GM12878 (cell line): ENCODE measurements at regions not wholly inside any gene's neighbourhood (a gene's known extent, or its start where the extent isn't known, plus 50 kb on each side); places are given as distances from the start of the nearest gene placed in this dataset.

Experiments used
- ATAC-seq: fragments of 200-7000 bp; cut with Tn5 transposase; 3 replicates; pipeline ENCODE4 v1.9.1; 2020; ENCODE audit warnings: mild to moderate bottlenecking, moderate library complexity
- BruUV-seq: library from RNA; stranded (reverse); fragments of 400-500 nt; replicated peaks from 2 replicates; lab custom pipeline; 2021; lab: Mats Ljungman, UMichigan
- CTCF ChIA-PET: fragments of 300-600 bp; sonication (Branson Sonifier 250); formaldehyde crosslinking; extraction: SDS; loops from one replicate; lab custom pipeline; 2021; ENCODE audit warnings: inconsistent platforms; lab: Yijun Ruan, JAX
- POLR2A ChIA-PET: fragments of 350-600 bp; formaldehyde crosslinking; extraction: SDS; loops from one replicate; lab custom pipeline; 2021; ENCODE audit warnings: inconsistent platforms; lab: Charles Lee
- RAD21 ChIA-PET: fragments of 300-600 bp; sonication (Branson Sonifier 250); formaldehyde crosslinking; loops from one replicate; lab custom pipeline; 2023; ENCODE audit warnings: antibody characterized with exemption; ENCODE audit not compliant: unreplicated experiment; lab: Charles Lee
- SMC1A ChIA-PET: fragments of 300-600 bp; sonication (Branson Sonifier 250); formaldehyde crosslinking; loops from one replicate; lab custom pipeline; 2023; ENCODE audit not compliant: unreplicated experiment, uncharacterized antibody; lab: Charles Lee
- DNase-seq: peaks from one replicate; pipeline ENCODE4 v3.0.0-alpha.2; 2011; ENCODE audit warnings: low read depth, low spot score
- FAIRE-seq: peaks from 3 replicates; lab custom pipeline; 2011; peaks lifted over from hg19 to GRCh38; lab: Jason Lieb, UNC
- H2AFZ ChIP-seq: 2 replicates; pipeline ENCODE4 v1.6.0; 2011; ENCODE audit warnings: low read depth, low read length, control low read depth; ENCODE audit not compliant: control insufficient read depth
- H3K27ac ChIP-seq: 2 replicates; pipeline ENCODE4 v1.5.1; 2011; ENCODE audit warnings: control low read depth; ENCODE audit not compliant: control insufficient read depth, insufficient read depth
- H3K27me3 ChIP-seq, 2 experiments: replicated peaks in 1 of 2; 2 replicates each; pipeline versions ENCODE4 v1.6.0 to v1.6.1; 2011; ENCODE audit warnings: low read length in 1 of 2; ENCODE audit not compliant: control insufficient read depth in 2 of 2, insufficient read depth in 2 of 2
- H3K36me3 ChIP-seq, 2 experiments: 2 replicates each; pipeline ENCODE4 v1.5.1; 2011; ENCODE audit warnings: low read length in 1 of 2; ENCODE audit not compliant: control insufficient read depth in 2 of 2, insufficient read depth in 2 of 2
- H3K4me1 ChIP-seq: 2 replicates; pipeline ENCODE4 v1.6.1; 2011; ENCODE audit warnings: mild to moderate bottlenecking, low read length, moderate library complexity, mixed read lengths; ENCODE audit not compliant: control insufficient read depth, insufficient read depth
- H3K4me2 ChIP-seq: 2 replicates; pipeline ENCODE4 v1.6.0; 2011; ENCODE audit warnings: control low read depth; ENCODE audit not compliant: control insufficient read depth, insufficient read depth
- H3K4me3 ChIP-seq: fragments of 200-600 bp; sonication (generic); 2 replicates; pipeline ENCODE4 v1.5.1; 2016
- H3K79me2 ChIP-seq: 2 replicates; pipeline ENCODE4 v1.6.0; 2011; ENCODE audit warnings: low read length; ENCODE audit not compliant: control insufficient read depth, insufficient read depth
- H3K9ac ChIP-seq: 2 replicates; pipeline ENCODE4 v1.8.0; 2011; ENCODE audit warnings: low read length, control low read depth, mixed read lengths; ENCODE audit not compliant: control insufficient read depth, insufficient read depth
- H3K9me3 ChIP-seq: replicated peaks from 3 replicates; pipeline ENCODE4 v1.5.1; 2011; ENCODE audit warnings: mild to moderate bottlenecking, low read length; ENCODE audit not compliant: control insufficient read depth, insufficient read depth
- H4K20me1 ChIP-seq: 2 replicates; pipeline ENCODE4 v1.6.0; 2011; ENCODE audit not compliant: control insufficient read depth, insufficient read depth
- CBFB ChIP-seq: IDR thresholded peaks from 2 replicates; pipeline ENCODE4 v1.6.1; 2016; ENCODE audit warnings: antibody characterized with exemption, low read depth
- DPF2 ChIP-seq: fragments of 450-650 bp; IDR thresholded peaks from 2 replicates; pipeline ENCODE4 v1.6.1; 2017; ENCODE audit warnings: mild to moderate bottlenecking
- EGR1 ChIP-seq, 2 experiments: IDR thresholded peaks; 1 replicate in 1 of 2; 2 replicates in 1 of 2; pipeline ENCODE4 v1.6.1; 2011 to 2012; ENCODE audit warnings: low read depth in 2 of 2, low read length in 2 of 2, borderline replicate concordance in 1 of 2, mild to moderate bottlenecking in 1 of 2, moderate library complexity in 1 of 2
- ETV6 ChIP-seq, 2 experiments: fragments of 450-650 bp in 1 of 2; IDR thresholded peaks in 1 of 2; conservative IDR thresholded peaks in 1 of 2; 2 replicates each; pipeline ENCODE4 v1.6.1; 2014; ENCODE audit warnings: antibody characterized with exemption in 1 of 2, borderline replicate concordance in 1 of 2, low read depth in 1 of 2, mild to moderate bottlenecking in 1 of 2, moderate library complexity in 1 of 2
- IKZF1 ChIP-seq: fragments of 450-650 bp; conservative IDR thresholded peaks from 2 replicates; pipeline ENCODE4 v1.6.1; 2017; ENCODE audit warnings: antibody characterized with exemption, mild to moderate bottlenecking
- TARDBP ChIP-seq: IDR thresholded peaks from 2 replicates; pipeline ENCODE4 v1.6.1; 2016; ENCODE audit warnings: borderline replicate concordance
- YBX1 ChIP-seq: fragments of 450-650 bp; IDR thresholded peaks from 2 replicates; pipeline ENCODE4 v1.6.1; 2016; ENCODE audit warnings: antibody characterized with exemption
- ZSCAN29 ChIP-seq: fragments of 450-650 bp; IDR thresholded peaks from 2 replicates; pipeline ENCODE4 v1.6.1; 2017; ENCODE audit warnings: mild to moderate bottlenecking, moderate library complexity
- ZZZ3 ChIP-seq: IDR thresholded peaks from 2 replicates; pipeline ENCODE4 v1.6.1; 2011; ENCODE audit warnings: low read depth; ENCODE audit not compliant: control insufficient read depth, insufficient read length
- WGBS: methylation state at CpG from one replicate; pipeline ENCODE4 v1.1.6; 2016; ENCODE audit warnings: low lambda C conversion rate; ENCODE audit not compliant: insufficient replicate concordance, insufficient coverage; ENCODE audit errors: missing lambda C conversion rate; 5-methylcytosine and 5-hydroxymethylcytosine counted together
- in situ Hi-C: fragments of 300-500 bp; cut with MboI; formaldehyde crosslinking; loops from 9 replicates; pipeline ENCODE4 v1.14.3; 2018; ENCODE audit warnings: mixed read lengths
- intact Hi-C: fragments of 100-400 bp; cut with micrococcal nuclease; formaldehyde crosslinking; loops from one replicate; pipeline ENCODE4 v1.14.2; 2022; ENCODE audit not compliant: unreplicated experiment
- TF ChIP-seq, protein P1 (sequence below): IDR thresholded peaks from 2 replicates; pipeline ENCODE4 v1.6.1; 2011; ENCODE audit warnings: borderline replicate concordance, low read depth, mild to moderate bottlenecking, moderate library complexity, mixed read lengths, low read length; ENCODE audit not compliant: insufficient read depth; ENCODE audit errors: extremely low read length

DNA sequence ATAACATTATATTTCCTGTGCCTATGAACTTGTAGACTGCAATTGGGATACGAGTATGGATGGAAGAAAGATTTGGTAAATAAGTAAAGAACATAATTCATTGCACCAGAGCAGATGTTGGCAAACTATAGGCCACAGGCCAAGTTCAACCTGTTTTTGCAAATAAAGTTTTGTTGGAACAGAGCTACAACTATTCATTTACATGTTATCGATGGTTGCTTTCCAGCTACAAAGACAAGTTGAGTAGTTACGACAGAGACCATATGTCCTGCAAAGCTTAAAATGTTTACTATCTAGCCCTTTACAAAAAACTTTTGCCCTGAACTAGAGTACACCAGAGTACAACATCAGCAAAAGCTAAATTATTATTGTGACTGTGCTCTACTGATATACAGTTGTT lies 169.1 kb upstream of the DMAC1 start:
- CTCF ChIA-PET, result no interaction called here

GRCh38 chr9:7967851-7968250 lies 168.3 kb upstream of the DMAC1 start:
- H2AFZ ChIP-seq, result no peak overlapping the region
- H3K4me2 ChIP-seq, result no peak overlapping the region
- TF ChIP-seq TARDBP (no peak), DPF2 (no peak), YBX1 (no peak)
- TF ChIP-seq, protein P1, sequence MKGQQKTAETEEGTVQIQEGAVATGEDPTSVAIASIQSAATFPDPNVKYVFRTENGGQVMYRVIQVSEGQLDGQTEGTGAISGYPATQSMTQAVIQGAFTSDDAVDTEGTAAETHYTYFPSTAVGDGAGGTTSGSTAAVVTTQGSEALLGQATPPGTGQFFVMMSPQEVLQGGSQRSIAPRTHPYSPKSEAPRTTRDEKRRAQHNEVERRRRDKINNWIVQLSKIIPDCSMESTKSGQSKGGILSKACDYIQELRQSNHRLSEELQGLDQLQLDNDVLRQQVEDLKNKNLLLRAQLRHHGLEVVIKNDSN, result no peak
- TF ChIP-seq, all 136 proteins: peak for 0
- ATAC-seq (no peak), FAIRE-seq (no peak), DNase-seq (no peak)
- H3K9ac ChIP-seq, result no peak overlapping the region
- in situ Hi-C loops (no loop called here), intact Hi-C loops (no loop called here)
- no peak overlapping the region for H3K4me3 ChIP-seq
- H3K27me3 ChIP-seq, result no peaks in the 10 kb centered on the region
- no peaks in the 10 kb centered on the region for H3K79me2 ChIP-seq
- SMC1A ChIA-PET, result no interaction called here
- 32% methylated on average over 2 of the region's 2 CpGs for WGBS
- POLR2A ChIA-PET, result no interaction called here
- H3K36me3 ChIP-seq, result no peaks in the 10 kb centered on the region
- no peak overlapping the region for H3K27ac ChIP-seq
- H3K4me1 ChIP-seq, result no peaks in the 10 kb centered on the region
- no peaks in the 10 kb centered on the region for H3K9me3 ChIP-seq
- no TSS peak for BruUV-seq
- no peaks in the 10 kb centered on the region for H4K20me1 ChIP-seq
- CTCF ChIA-PET, result no interaction called here
- RAD21 ChIA-PET, result no interaction called here

More for the DNA sequence above, 169.1 kb upstream of the DMAC1 start:
- no peaks in the 10 kb centered on the region for H4K20me1 ChIP-seq
- H3K27me3 ChIP-seq, result no peaks in the 10 kb centered on the region
- TF ChIP-seq ZZZ3, result no peak
- no peak for TF ChIP-seq EGR1 (IDR thresholded peaks at IDR 0.05; ENCODE audit: borderline replicate concordance in 1 of 2, low read depth in 2 of 2, low read length in 2 of 2)
- no peak for TF ChIP-seq CBFB
- TF ChIP-seq ETV6 (conservative IDR thresholded peaks at IDR 0.05 in 1 of 2, IDR thresholded peaks at IDR 0.05 in 1 of 2; ENCODE audit: borderline replicate concordance in 1 of 2, low read depth in 1 of 2), result no peak
- no peak for TF ChIP-seq ZSCAN29
- no peak for TF ChIP-seq IKZF1
- H3K79me2 ChIP-seq, result no peaks in the 10 kb centered on the region
- DNase-seq (no peak), FAIRE-seq (no peak), ATAC-seq (no peak)
- in situ Hi-C loops (no loop called here), intact Hi-C loops (no loop called here)
- ChIA-PET SMC1A (no interaction called here), POLR2A (no interaction called here), RAD21 (no interaction called here)
- H3K4me3 ChIP-seq, result no peak overlapping the region
- no peak overlapping the region for H3K4me2 ChIP-seq
- no peak overlapping the region for H3K9ac ChIP-seq
- no peak overlapping the region for H3K27ac ChIP-seq
- no peaks in the 10 kb centered on the region for H3K36me3 ChIP-seq
- no peak overlapping the region for H2AFZ ChIP-seq
- no peaks in the 10 kb centered on the region for H3K4me1 ChIP-seq
- no peaks in the 10 kb centered on the region for H3K9me3 ChIP-seq
- 92% methylated on average over 3 of the region's 3 CpGs for WGBS
- no TSS peak for BruUV-seq
